KOPT-K1 (cell line): ENCODE measurements at regions not wholly inside any gene's neighbourhood (a gene's known extent, or its start where the extent isn't known, plus 50 kb on each side); places are given as distances from the start of the nearest gene placed in this dataset.

Source experiments
- H3K27ac ChIP-seq: fragments of 200-600 bp; sonication (generic); 2 replicates; pipeline ENCODE4 v1.5.1; 2016; ENCODE audit warnings: antibody characterized with exemption, mild to moderate bottlenecking, low read depth, low read length; ENCODE audit not compliant: poor library complexity, severe bottlenecking
- H3K36me3 ChIP-seq: fragments of 200-600 bp; sonication (generic); 2 replicates; pipeline ENCODE4 v1.5.1; 2017; ENCODE audit warnings: antibody characterized with exemption, mild to moderate bottlenecking, low read length, moderate library complexity; ENCODE audit not compliant: insufficient read depth
- H3K9me3 ChIP-seq: fragments of 200-600 bp; sonication (generic); 2 replicates; pipeline ENCODE4 v1.5.1; 2017; ENCODE audit warnings: antibody characterized with exemption, low read length, mild to moderate bottlenecking; ENCODE audit not compliant: insufficient read depth, poor library complexity, severe bottlenecking

GRCh38 chr2:168300460-168300859 is 53.1 kb upstream of the STK39 start:
- H3K36me3 ChIP-seq = no peaks in the 10 kb centered on the region

DNA sequence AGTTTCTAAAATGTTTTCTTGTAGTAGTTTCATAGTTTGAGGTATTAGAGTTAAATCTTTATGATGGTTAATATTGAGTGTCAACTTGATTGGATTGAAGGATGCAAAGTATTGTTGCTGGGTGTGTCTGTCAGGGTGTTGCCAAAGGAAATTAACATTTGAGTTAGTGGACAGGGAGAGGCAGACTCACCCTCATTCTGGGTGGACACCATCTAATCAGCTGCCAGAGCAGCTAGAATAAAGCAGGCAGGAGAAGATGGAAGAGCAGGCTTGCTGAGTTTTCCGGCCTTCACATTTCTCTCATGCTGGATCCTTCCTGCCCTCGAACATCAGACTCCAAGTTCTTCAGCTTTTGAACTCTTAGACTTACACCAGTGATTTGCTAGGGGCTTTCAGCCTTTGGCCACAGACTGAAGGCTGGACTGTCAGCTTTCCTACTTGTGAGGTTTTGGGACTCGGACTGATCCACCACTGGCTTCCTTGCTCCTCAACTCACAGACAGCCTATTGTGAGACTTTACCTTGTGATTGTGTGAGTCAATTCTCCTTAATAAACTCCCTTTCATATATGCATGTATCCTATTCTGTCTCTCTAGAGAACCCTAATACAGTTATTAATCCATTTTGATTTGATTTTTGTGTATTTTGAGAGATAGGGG is 56.8 kb upstream of the STK39 start:
- Histone ChIP-seq H3K27ac (no peak overlapping the region), H3K9me3 (peaks cover 11% of the 10 kb centered on the region), H3K36me3 (no peaks in the 10 kb centered on the region)

More at GRCh38 chr2:168300460-168300859, 53.1 kb upstream of the STK39 start:
- no peak overlapping the region for H3K27ac ChIP-seq
- peaks cover 4% of the 10 kb centered on the region for H3K9me3 ChIP-seq

- Histone ChIP-seq H3K27ac (no peak overlapping the region), H3K36me3 (no peaks in the 10 kb centered on the region), H3K9me3 (peaks cover 11% of the 10 kb centered on the region)
These were observed 60.0 kb upstream of the STK39 start for GRCh38 chr2:168307379-168307778.

- Histone ChIP-seq H3K36me3 (no peaks in the 10 kb centered on the region), H3K9me3 (peaks cover 14% of the 10 kb centered on the region), H3K27ac (no peak overlapping the region)
These were observed 63.2 kb upstream of the STK39 start for GRCh38 chr2:168310580-168310979.

- H3K9me3 ChIP-seq = peaks cover 8% of the 10 kb centered on the region
- H3K36me3 ChIP-seq = no peaks in the 10 kb centered on the region
- no peak overlapping the region for H3K27ac ChIP-seq
These were observed 64.0 kb upstream of the STK39 start for GRCh38 chr2:168311261-168311910.

DNA sequence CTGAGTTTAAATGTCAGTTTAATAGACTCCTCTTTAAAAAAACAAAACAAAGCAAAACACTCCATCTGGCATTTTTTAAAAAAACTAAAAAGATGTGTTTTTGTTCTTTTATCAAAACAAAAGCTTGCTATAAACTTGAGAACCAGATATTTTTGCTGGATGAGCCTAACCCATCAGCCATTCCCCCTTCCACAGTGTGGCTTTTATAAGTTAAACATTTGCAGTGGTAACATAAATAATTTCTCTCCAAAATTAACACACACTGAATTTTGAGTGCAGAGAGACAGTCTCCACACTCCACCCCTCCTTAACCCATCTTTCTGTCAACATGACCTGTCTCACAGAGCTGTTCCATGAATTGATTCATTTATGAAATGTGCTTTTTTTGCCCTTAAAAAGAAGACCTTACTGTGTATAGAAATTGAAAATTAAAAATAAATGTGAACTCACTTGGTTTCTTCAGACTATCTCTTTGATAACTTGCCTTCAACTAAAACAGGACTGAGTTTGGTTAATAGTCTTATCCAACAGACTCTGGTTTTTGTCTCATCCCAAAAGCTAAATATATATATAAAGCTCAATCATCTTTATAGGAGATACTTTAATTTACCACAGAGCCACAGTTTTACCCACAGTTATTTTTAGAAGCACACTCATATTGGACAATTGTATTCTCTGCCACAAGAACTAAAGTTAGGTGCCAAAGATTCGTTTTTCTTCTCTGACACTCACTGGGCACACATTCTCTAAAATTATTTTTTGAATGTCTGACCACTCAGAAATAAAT is 64.8 kb upstream of the STK39 start:
- peaks cover 8% of the 10 kb centered on the region for H3K9me3 ChIP-seq
- H3K27ac ChIP-seq = no peak overlapping the region
- H3K36me3 ChIP-seq = no peaks in the 10 kb centered on the region

DNA sequence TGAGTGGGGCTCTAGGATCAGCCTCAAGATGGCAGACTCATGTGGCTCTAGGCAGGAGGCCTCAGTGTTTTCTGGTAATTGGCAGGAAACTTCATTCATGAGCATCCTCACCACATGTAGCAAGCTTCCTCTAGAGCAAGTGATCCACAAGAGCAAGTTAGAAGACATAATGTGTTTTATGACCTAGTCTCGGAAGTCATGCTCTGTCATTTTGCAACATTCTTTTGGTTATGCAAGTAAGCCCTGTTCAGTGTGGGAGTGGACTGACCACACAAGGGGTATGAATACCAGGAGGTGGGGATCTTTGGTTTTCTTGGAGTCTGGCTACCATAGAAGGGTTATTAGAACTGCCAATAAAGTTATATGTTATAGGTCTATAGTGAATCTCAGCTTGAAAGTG is 66.8 kb upstream of the STK39 start:
- H3K36me3 ChIP-seq = no peaks in the 10 kb centered on the region
- H3K9me3 ChIP-seq = peaks cover 8% of the 10 kb centered on the region
- H3K27ac ChIP-seq = no peak overlapping the region

DNA sequence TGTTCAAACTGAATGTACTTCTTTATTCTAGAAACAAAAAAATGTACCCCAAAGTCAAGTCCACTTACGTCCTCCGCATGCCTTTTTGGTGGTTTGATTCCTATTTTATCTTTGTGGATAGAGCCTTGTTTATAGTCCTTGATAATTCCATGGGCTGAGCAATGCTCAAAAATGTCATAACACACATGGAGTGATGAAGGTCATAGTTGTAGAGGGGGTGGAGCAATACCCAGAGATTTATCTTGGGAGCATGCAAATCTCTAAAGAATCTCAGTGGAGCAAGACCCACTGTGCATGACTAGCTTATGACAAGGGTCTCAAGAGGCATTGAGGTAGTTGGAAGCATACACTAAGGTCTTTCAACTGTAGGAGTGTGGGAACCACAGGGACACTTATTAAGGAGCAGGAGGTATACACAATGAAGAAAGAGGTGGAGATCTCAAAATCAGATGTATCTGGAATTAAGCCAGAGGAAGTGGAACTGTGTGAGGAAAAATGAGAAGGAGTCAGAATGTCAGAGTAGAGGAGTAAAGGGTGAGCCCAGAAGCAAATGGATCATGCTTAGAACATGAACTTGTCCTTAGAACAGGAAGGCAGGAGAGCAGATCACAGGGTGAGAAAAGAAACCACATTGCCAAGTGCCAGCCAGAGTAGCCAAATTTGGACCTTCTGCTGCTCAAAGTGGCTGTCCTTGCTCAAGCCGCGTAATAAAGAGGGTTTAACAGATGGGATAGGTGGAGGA is 68.1 kb upstream of the STK39 start:
- Histone ChIP-seq H3K27ac (no peak overlapping the region), H3K9me3 (peaks cover 8% of the 10 kb centered on the region), H3K36me3 (no peaks in the 10 kb centered on the region)

- H3K9me3 ChIP-seq = peaks cover 8% of the 10 kb centered on the region
- no peak overlapping the region for H3K27ac ChIP-seq
- H3K36me3 ChIP-seq = no peaks in the 10 kb centered on the region
These were observed 68.7 kb upstream of the STK39 start for GRCh38 chr2:168316073-168316440.

DNA sequence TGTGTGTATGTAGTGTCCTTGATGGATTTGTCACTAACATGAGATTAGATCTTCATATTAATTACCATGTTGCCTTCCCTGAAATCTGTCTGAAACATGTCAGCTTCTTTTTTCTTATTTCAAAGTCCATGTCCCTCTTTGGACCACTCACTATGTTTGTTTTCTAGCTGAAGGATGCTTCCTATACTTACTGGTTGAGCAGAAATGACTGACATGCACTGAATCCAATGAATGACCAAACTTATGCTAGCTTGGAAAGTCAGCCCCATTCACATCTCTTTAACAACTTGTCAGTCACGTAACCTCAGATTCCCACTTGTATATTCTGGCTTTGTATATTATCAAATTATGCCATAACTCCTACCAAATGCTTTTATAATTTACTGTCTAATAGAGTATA is 69.9 kb upstream of the STK39 start:
- Histone ChIP-seq H3K27ac (no peak overlapping the region), H3K36me3 (no peaks in the 10 kb centered on the region), H3K9me3 (peaks cover 8% of the 10 kb centered on the region)

DNA sequence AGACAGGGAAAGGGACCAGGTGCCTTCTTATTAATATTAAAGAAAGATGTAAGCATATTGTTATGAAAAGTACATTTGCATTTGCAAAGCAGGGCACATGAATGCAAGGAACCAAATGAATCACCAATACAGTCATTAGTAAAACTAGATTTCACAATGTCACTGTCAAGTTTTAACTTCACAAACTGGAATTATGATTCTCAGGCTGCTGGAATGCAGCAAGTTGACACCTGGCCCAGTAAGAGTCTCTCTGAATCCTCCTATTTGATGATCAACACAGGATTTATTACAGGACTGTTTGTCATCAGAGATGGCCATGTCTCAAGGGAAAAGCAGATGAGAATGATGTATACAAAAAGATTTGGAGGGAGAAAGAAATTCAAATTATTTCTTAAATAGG is 72.9 kb upstream of the STK39 start:
- no peaks in the 10 kb centered on the region for H3K36me3 ChIP-seq
- H3K27ac ChIP-seq = no peak overlapping the region
- H3K9me3 ChIP-seq = no peaks in the 10 kb centered on the region

DNA sequence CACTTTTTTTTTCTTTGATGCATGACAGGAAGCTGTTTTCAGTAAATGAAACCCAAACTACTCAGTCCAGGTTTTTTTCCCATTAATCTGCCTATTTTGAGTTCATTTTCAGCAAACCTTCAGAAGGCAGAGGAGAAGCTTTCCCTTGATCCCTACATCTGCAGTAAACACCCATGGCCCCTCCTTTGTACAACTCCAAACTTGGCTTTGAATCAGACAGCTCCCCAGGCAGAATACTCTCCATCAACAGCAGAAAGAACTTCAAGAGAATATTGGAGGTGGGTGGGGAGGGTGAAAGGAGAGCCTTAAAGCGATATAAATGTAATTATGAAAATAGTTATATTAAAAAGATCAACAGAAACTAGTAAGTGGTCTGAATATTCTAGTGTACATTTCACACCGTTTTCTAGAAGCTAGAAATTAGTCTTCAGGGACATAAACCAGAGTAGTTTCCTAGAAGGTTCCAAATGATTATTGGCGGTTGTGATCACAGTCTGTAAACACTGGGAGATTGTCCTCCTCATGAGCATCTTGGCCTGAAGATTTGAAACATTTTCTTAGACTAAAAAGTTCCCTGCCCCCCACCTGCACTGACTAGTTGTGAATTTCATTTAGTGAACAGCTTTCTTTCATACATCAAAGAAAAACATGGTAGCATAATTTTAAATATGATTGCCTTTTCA is 75.1 kb upstream of the STK39 start:
- Histone ChIP-seq H3K27ac (no peak overlapping the region), H3K36me3 (no peaks in the 10 kb centered on the region), H3K9me3 (no peaks in the 10 kb centered on the region)

DNA sequence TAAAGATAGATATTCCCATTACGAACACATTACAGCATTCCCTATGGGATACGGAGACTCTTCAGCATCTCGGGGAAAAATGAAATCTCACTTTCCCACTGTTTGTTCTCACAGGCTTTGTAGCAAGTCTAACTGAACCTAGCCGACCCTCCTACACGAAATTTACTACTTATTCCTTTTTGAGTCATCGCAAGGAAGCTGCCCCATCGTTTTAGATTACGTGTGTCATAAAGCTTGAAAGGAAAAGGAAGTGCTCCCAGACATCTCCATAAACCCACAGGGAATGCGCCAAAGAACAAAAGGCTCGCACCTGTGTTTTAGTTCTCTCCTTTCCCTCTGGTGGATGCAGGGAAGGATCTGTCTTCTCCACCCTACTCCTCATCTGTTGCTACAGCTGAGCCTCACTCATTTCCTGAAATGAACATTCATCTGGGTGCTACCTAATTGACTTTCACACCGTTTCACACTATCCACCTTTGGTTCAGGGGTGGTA is 76.2 kb upstream of the STK39 start:
- Histone ChIP-seq H3K9me3 (peaks cover 6% of the 10 kb centered on the region), H3K27ac (no peak overlapping the region), H3K36me3 (no peaks in the 10 kb centered on the region)

GRCh38 chr2:168326572-168326971 is 79.2 kb upstream of the STK39 start:
- Histone ChIP-seq H3K9me3 (peaks cover 27% of the 10 kb centered on the region), H3K27ac (no peak overlapping the region), H3K36me3 (no peaks in the 10 kb centered on the region)
